A549 (cell line): ENCODE measurements at regions not wholly inside any gene's neighbourhood (a gene's known extent, or its start where the extent isn't known, plus 50 kb on each side); places are given as distances from the start of the nearest gene placed in this dataset.

Source experiments
- CBX2 ChIP-seq: fragments of 200-600 bp; sonication (generic); IDR thresholded peaks from 2 replicates; pipeline ENCODE4 v1.6.1; 2016; ENCODE audit warnings: low read depth, mild to moderate bottlenecking, borderline replicate concordance
- CHD2 ChIP-seq: fragments of 150-350 bp; IDR thresholded peaks from 2 replicates; pipeline ENCODE4 v1.6.1; 2014; ENCODE audit warnings: low read length; ENCODE audit not compliant: partially characterized antibody
- KDM5A ChIP-seq: fragments of 200-600 bp; sonication (generic); IDR thresholded peaks from 2 replicates; pipeline ENCODE4 v1.6.1; 2016; ENCODE audit warnings: antibody characterized with exemption, mild to moderate bottlenecking

DNA sequence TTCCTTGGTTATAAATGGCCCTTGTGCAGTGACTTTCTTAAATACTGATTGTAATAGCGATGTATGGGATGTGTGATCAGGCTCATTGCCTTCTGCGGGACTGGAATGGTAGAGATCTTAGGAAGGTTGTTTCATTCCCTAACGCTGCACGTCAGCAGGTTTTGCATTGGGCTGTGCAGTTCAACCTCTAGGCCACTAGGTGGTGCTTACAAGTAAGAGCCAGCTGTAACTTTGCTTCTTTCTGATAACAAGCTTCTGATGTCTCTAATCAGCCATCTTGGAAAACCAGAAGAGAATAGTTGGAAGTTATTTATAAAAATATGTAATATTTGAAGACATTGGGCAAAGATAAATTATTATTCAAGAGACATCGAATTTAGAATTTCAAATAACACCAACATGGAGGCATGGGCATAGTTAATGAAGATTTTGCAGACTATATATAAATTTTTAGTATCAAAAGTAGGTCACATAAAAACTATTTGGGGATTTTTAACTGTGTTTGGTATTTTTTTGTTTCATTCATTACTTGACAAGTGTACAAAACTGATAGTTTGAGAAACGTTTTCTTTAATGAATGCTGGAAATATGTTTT is 339.7 kb upstream of the PCDH7 start:
- TF ChIP-seq KDM5A: no peak
- no peak for TF ChIP-seq CHD2
- TF ChIP-seq CBX2: no peak
